ENCODE measurements at regions not wholly inside any gene's neighbourhood (a gene's known extent, or its start where the extent isn't known, plus 50 kb on each side); places are given as distances from the start of the nearest gene placed in this dataset.

DNA sequence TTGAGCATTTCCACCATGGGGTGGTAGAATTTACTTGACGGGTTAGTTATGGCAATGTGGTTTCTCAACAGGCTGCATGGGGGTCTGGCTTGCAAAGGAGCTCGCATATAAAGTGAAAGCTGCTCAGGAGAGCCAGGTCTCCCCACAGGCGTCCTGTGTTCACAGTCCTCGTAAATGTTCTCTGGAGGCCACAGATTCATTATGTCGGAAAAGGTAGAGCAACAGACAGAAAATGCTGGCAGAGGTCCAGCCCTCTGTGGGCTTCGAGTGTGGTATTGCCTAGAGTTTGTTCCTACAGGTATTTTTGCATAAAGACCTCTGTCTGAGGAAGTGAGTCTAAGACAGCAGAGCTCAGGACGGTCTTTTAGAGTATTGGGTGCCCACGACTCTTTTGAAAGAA is 96.4 kb downstream of the CDCA7 start:
- 0 out of 2 replicates have a peak, but pooled peaks have one; percentile 2 for TF ChIP-seq L3MBTL2 (conservative IDR thresholded peaks at IDR 0.05)
- no peak for TF ChIP-seq CTBP1 (IDR thresholded peaks at IDR 0.05; ENCODE audit: borderline replicate concordance)

DNA sequence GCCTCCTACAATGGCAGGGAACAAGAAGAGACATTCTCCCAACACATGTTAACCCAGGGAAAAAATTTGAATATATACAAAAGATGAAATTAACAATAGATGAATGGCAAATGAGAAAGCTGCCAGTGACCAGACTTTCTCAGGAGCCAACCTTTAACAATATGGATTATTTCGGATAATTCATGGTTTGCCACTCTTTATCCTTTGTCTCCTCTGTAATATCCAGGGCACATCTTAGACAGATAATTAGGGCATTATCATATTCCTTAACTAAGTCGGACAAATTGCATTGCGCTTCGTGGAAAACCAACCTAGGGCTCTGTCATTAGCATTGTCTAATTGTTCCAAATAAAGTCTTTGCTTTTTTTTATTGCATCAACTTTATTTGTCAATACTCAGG is 97.3 kb downstream of the CDCA7 start:
- TF ChIP-seq LEF1 (IDR thresholded peaks at IDR 0.05; ENCODE audit: borderline replicate concordance) (no peak), TARDBP (IDR thresholded peaks at IDR 0.05) (no peak), BHLHE40 (IDR thresholded peaks at IDR 0.05; ENCODE audit: borderline replicate concordance) (no peak), NFRKB (IDR thresholded peaks at IDR 0.05) (no peak), ARNT (IDR thresholded peaks at IDR 0.05) (no peak), CTBP1 (IDR thresholded peaks at IDR 0.05; ENCODE audit: borderline replicate concordance) (no peak), FOXM1 (IDR thresholded peaks at IDR 0.05; ENCODE audit: borderline replicate concordance) (no peak)
- DNase-seq (ENCODE audit: extremely low spot score) = no peak
- ChIA-PET POLR2A (no interaction called here), CTCF (no interaction called here)

More for the DNA sequence above, 96.4 kb downstream of the CDCA7 start:
- ChIA-PET POLR2A (no interaction called here), CTCF (no interaction called here)
- no peak for DNase-seq (ENCODE audit: extremely low spot score)

- ChIA-PET POLR2A (no interaction called here), CTCF (no interaction called here)
- no peak for DNase-seq (ENCODE audit: extremely low spot score)
- TF ChIP-seq LEF1 (IDR thresholded peaks at IDR 0.05; ENCODE audit: borderline replicate concordance) = no peak
- TF ChIP-seq FOXM1 (IDR thresholded peaks at IDR 0.05; ENCODE audit: borderline replicate concordance) = no peak
Observed at GRCh38 chr2:173452416-173452815, 97.7 kb downstream of the CDCA7 start.

DNA sequence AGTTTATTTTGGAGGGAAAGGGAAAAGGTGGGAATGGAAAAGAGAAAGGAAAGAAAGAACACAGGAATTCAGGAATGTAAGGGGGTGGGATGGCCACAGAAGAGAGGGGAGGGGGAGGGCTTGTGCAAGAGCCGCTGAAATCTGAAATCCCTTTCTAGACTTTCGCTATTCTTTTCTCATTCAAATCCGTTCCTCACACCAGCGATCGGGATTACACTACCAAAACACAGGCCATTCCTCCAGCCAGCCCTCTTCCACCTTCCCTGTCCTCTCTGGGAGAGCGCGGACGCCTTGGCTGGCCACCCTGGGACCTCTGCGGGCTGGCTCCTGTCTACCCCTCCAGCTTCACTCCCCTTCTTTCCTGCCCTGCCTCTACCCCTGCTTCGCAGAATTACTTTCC is 102.3 kb downstream of the CDCA7 start:
- POLR2A ChIA-PET = no interaction called here
- DNase-seq (ENCODE audit: extremely low spot score) = no peak
- CTCF ChIA-PET = no interaction called here
- TF ChIP-seq NFRKB (IDR thresholded peaks at IDR 0.05) (no peak), CTBP1 (IDR thresholded peaks at IDR 0.05; ENCODE audit: borderline replicate concordance) (no peak), L3MBTL2 (conservative IDR thresholded peaks at IDR 0.05) (no peak), FOXK2 (IDR thresholded peaks at IDR 0.05) (no peak), FOXM1 (IDR thresholded peaks at IDR 0.05; ENCODE audit: borderline replicate concordance) (no peak), TARDBP (IDR thresholded peaks at IDR 0.05) (no peak)
- TF ChIP-seq, protein P1, sequence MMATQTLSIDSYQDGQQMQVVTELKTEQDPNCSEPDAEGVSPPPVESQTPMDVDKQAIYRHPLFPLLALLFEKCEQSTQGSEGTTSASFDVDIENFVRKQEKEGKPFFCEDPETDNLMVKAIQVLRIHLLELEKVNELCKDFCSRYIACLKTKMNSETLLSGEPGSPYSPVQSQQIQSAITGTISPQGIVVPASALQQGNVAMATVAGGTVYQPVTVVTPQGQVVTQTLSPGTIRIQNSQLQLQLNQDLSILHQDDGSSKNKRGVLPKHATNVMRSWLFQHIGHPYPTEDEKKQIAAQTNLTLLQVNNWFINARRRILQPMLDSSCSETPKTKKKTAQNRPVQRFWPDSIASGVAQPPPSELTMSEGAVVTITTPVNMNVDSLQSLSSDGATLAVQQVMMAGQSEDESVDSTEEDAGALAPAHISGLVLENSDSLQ (IDR thresholded peaks at IDR 0.05) = no peak

DNA sequence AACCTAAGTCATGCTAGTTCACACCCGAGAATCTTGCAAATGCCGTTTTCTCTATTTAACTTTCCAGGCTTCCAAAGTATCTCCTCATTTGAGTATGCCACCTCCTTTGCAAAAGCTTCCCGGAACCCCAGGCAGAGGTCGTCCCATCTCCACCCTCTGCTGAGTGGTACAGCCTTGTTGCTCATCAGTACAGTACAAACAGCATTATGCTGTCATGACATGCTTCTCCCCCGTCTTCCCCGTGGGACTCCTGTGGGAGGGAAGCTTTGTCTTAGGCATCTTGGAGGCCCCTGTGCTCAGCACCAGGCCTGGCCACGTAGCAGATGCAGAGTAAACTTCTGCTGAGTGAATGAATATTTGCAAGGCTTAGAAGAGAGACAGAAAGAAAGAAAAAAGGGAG is 102.7 kb downstream of the CDCA7 start:
- ChIA-PET POLR2A (no interaction called here), CTCF (no interaction called here)
- TF ChIP-seq FOXK2 (IDR thresholded peaks at IDR 0.05) = no peak
- TF ChIP-seq CTBP1 (IDR thresholded peaks at IDR 0.05; ENCODE audit: borderline replicate concordance) = no peak
- TF ChIP-seq LEF1 (IDR thresholded peaks at IDR 0.05; ENCODE audit: borderline replicate concordance) = no peak
- TF ChIP-seq ARNT (IDR thresholded peaks at IDR 0.05) = no peak
- TF ChIP-seq ZNF384 (IDR thresholded peaks at IDR 0.05) = no peak
- no peak for TF ChIP-seq ELF4 (IDR thresholded peaks at IDR 0.05)
- no peak for TF ChIP-seq HDGF (IDR thresholded peaks at IDR 0.05; ENCODE audit: borderline replicate concordance)
- TF ChIP-seq NFRKB (IDR thresholded peaks at IDR 0.05) = no peak
- no peak for TF ChIP-seq BHLHE40 (IDR thresholded peaks at IDR 0.05; ENCODE audit: borderline replicate concordance)
- no peak for TF ChIP-seq SP1 (IDR thresholded peaks at IDR 0.05)
- TF ChIP-seq FOXM1 (IDR thresholded peaks at IDR 0.05; ENCODE audit: borderline replicate concordance) = no peak
- TF ChIP-seq L3MBTL2 (conservative IDR thresholded peaks at IDR 0.05) = no peak
- TF ChIP-seq, protein P1 (IDR thresholded peaks at IDR 0.05) = no peak
- DNase-seq (ENCODE audit: extremely low spot score) = no peak

GRCh38 chr2:173458991-173459780 is 104.5 kb downstream of the CDCA7 start:
- no peak for TF ChIP-seq ARNT (IDR thresholded peaks at IDR 0.05)
- no peak for TF ChIP-seq FOXM1 (IDR thresholded peaks at IDR 0.05; ENCODE audit: borderline replicate concordance)
- no peak for TF ChIP-seq SUZ12 (IDR thresholded peaks at IDR 0.05)
- TF ChIP-seq HDGF (IDR thresholded peaks at IDR 0.05; ENCODE audit: borderline replicate concordance) = no peak
- TF ChIP-seq LEF1 (IDR thresholded peaks at IDR 0.05; ENCODE audit: borderline replicate concordance) = no peak
- TF ChIP-seq, protein P1 (IDR thresholded peaks at IDR 0.05) = no peak
- no peak for TF ChIP-seq BHLHE40 (IDR thresholded peaks at IDR 0.05; ENCODE audit: borderline replicate concordance)
- no peak for TF ChIP-seq CTBP1 (IDR thresholded peaks at IDR 0.05; ENCODE audit: borderline replicate concordance)
- no peak for TF ChIP-seq SP1 (IDR thresholded peaks at IDR 0.05)
- no peak for TF ChIP-seq L3MBTL2 (conservative IDR thresholded peaks at IDR 0.05)
- no peak for TF ChIP-seq ELF4 (IDR thresholded peaks at IDR 0.05)
- no peak for TF ChIP-seq ZNF384 (IDR thresholded peaks at IDR 0.05)
- no peak for TF ChIP-seq FOXA1 (IDR thresholded peaks at IDR 0.05)
- no peak for TF ChIP-seq TARDBP (IDR thresholded peaks at IDR 0.05)
- TF ChIP-seq NFRKB (IDR thresholded peaks at IDR 0.05) = no peak
- TF ChIP-seq FOXK2 (IDR thresholded peaks at IDR 0.05) = no peak
- ChIA-PET POLR2A (no interaction called here), CTCF (interaction anchor here (0.9 kb wide), 1 partner anchor 10 kb away, joined by 3 read pairs; no protein-coding TSS in a partner anchor)
- no peak for DNase-seq (ENCODE audit: extremely low spot score)
